A549 (cell line): ENCODE measurements at regions not wholly inside any gene's neighbourhood (a gene's known extent, or its start where the extent isn't known, plus 50 kb on each side); places are given as distances from the start of the nearest gene placed in this dataset.

Experiments
- ATAC-seq, 2 experiments: fragments of 200-7000 bp in 1 of 2; fragments of >200 bp in 1 of 2; cut with Nextera tagmentation in 1 of 2; cut with Tn5 transposase in 1 of 2; 3 replicates each; pipeline versions ENCODE4 v1.8.0 to v1.9.1; 2018 to 2020; ENCODE audit warnings: mild to moderate bottlenecking in 1 of 2, moderate library complexity in 1 of 2
- CTCF ChIA-PET: fragments of 300-600 bp; sonication (Branson Sonifier 250); formaldehyde crosslinking; extraction: SDS; loops from one replicate; lab custom pipeline; 2021; ENCODE audit warnings: antibody characterized with exemption, inconsistent platforms; lab: Yijun Ruan, JAX
- POLR2A ChIA-PET: fragments of 350-600 bp; formaldehyde crosslinking; extraction: SDS; loops from one replicate; lab custom pipeline; 2021; ENCODE audit warnings: antibody characterized with exemption, inconsistent platforms; lab: Yijun Ruan, JAX
- DNase-seq, 2 experiments: peaks; one replicate each; pipeline versions ENCODE4 v3.0.0 to v3.0.0-alpha.2; 2011 to 2016; ENCODE audit warnings: low read depth in 1 of 2, low spot score in 1 of 2
- FAIRE-seq: peaks from 2 replicates; lab custom pipeline; 2011; peaks lifted over from hg19 to GRCh38; lab: Jason Lieb, UNC
- H3K27ac ChIP-seq, 2 experiments: fragments of >200 bp; sonication (Bioruptor Twin); formaldehyde crosslinking; 3 replicates each; pipeline ENCODE4 v1.5.1; 2016 to 2017
- H3K4me1 ChIP-seq: fragments of >200 bp; sonication (Bioruptor Twin); formaldehyde crosslinking; 3 replicates; pipeline ENCODE4 v1.6.1; 2016
- H3K4me2 ChIP-seq: fragments of >200 bp; sonication (Bioruptor Twin); formaldehyde crosslinking; 3 replicates; pipeline ENCODE4 v1.6.1; 2016
- H3K4me3 ChIP-seq: fragments of >200 bp; sonication (Bioruptor Twin); formaldehyde crosslinking; 3 replicates; pipeline ENCODE4 v1.5.1; 2016
- H3K9me3 ChIP-seq: fragments of >200 bp; sonication (Bioruptor Twin); formaldehyde crosslinking; 3 replicates; pipeline ENCODE4 v1.6.1; 2016
- ATOH8 ChIP-seq: fragments of 250-450 bp; sonication (Bioruptor Pico); IDR thresholded peaks from 2 replicates; pipeline ENCODE4 v1.5.0; 2020; ENCODE audit warnings: low read depth, mild to moderate bottlenecking, moderate library complexity
- BHLHE40 ChIP-seq: IDR thresholded peaks from 2 replicates; pipeline ENCODE4 v1.6.1; 2012; ENCODE audit warnings: low read depth, low read length, inconsistent platforms
- CHD2 ChIP-seq: fragments of 150-350 bp; IDR thresholded peaks from 2 replicates; pipeline ENCODE4 v1.6.1; 2014; ENCODE audit warnings: low read length; ENCODE audit not compliant: partially characterized antibody
- CTCF ChIP-seq: fragments of >200 bp; sonication (Bioruptor Twin); formaldehyde crosslinking; IDR thresholded peaks from 3 replicates; pipeline ENCODE4 v1.5.1; 2016
- E2F6 ChIP-seq: IDR thresholded peaks from 2 replicates; pipeline ENCODE4 v1.6.1; 2012; ENCODE audit warnings: low read depth, borderline replicate concordance
- ESRRA ChIP-seq: fragments of 150-350 bp; IDR thresholded peaks from 2 replicates; pipeline ENCODE4 v1.6.1; 2014; ENCODE audit warnings: mild to moderate bottlenecking, low read length, borderline replicate concordance
- GATA3 ChIP-seq: IDR thresholded peaks from 2 replicates; pipeline ENCODE4 v1.6.1; 2012; ENCODE audit warnings: borderline replicate concordance
- HMGXB4 ChIP-seq: fragments of 250-450 bp; sonication (Bioruptor Pico); IDR thresholded peaks from 2 replicates; pipeline ENCODE4 v1.5.0; 2021; ENCODE audit warnings: mild to moderate bottlenecking, moderate library complexity, borderline replicate concordance
- HOXB5 ChIP-seq: fragments of 250-450 bp; sonication (Bioruptor Pico); IDR thresholded peaks from 2 replicates; pipeline ENCODE4 v1.5.0; 2020; ENCODE audit warnings: mild to moderate bottlenecking, moderate library complexity
- JUN ChIP-seq, 2 experiments: fragments of >200 bp; sonication (Bioruptor Twin); formaldehyde crosslinking; IDR thresholded peaks; 2 replicates in 1 of 2; 3 replicates in 1 of 2; pipeline ENCODE4 v1.6.1; 2016 to 2017
- MAFK ChIP-seq: fragments of 450-650 bp; IDR thresholded peaks from 2 replicates; pipeline ENCODE4 v1.6.1; 2014; ENCODE audit not compliant: partially characterized antibody
- MAZ ChIP-seq: fragments of 150-350 bp; IDR thresholded peaks from 2 replicates; pipeline ENCODE4 v1.6.1; 2014; ENCODE audit warnings: antibody characterized with exemption, low read depth, low read length, borderline replicate concordance
- POLR2AphosphoS2 ChIP-seq: conservative IDR thresholded peaks from 2 replicates; pipeline ENCODE4 v1.6.1; 2012; ENCODE audit warnings: low read length, improper control_type of control experiment, inconsistent platforms
- RARB ChIP-seq: fragments of 250-450 bp; sonication (Bioruptor Pico); IDR thresholded peaks from 2 replicates; pipeline ENCODE4 v1.8.0; 2021; ENCODE audit warnings: mild to moderate bottlenecking, moderate library complexity
- REST ChIP-seq: fragments of 200-600 bp; sonication (generic); IDR thresholded peaks from 2 replicates; pipeline ENCODE4 v1.6.1; 2016; ENCODE audit warnings: antibody characterized with exemption, mild to moderate bottlenecking, moderate library complexity
- TFCP2L1 ChIP-seq: fragments of 250-450 bp; sonication (Bioruptor Pico); IDR thresholded peaks from 2 replicates; pipeline ENCODE4 v1.5.0; 2021; ENCODE audit warnings: mild to moderate bottlenecking
- ZFP36 ChIP-seq: fragments of 450-650 bp; IDR thresholded peaks from 2 replicates; pipeline ENCODE4 v1.6.1; 2014; ENCODE audit warnings: borderline replicate concordance; ENCODE audit not compliant: partially characterized antibody
- ZSCAN20 ChIP-seq: fragments of 250-450 bp; sonication (Bioruptor Pico); IDR thresholded peaks from 2 replicates; pipeline ENCODE4 v1.8.0; 2022; ENCODE audit warnings: mild to moderate bottlenecking, moderate library complexity
- WGBS: methylation state at CpG from one replicate; pipeline ENCODE4 v1.1.6; 2017; ENCODE audit errors: missing lambda C conversion rate; 5-methylcytosine and 5-hydroxymethylcytosine counted together

- ATAC-seq = no peak
- ChIA-PET POLR2A (no interaction called here), CTCF (no interaction called here)
- Histone ChIP-seq H3K9me3 (peaks cover 5% of the 10 kb centered on the region; the same call in 2 of the 3 replicates), H3K4me3 (no peak overlapping the region), H3K4me2 (no peak overlapping the region), H3K4me1 (no peaks in the 10 kb centered on the region), H3K27ac (no peak overlapping the region)
- no peak for DNase-seq
- no peak for FAIRE-seq
- 49% methylated on average over 5 of the region's 5 CpGs for WGBS
- TF ChIP-seq MAZ (no peak), MAFK (no peak), ESRRA (no peak), CTCF (no peak), HMGXB4 (CRISPR knock-in tag) (no peak), RARB (CRISPR knock-in tag) (no peak)
Observed at GRCh38 chr3:106533093-106533787, 664.4 kb upstream of the CBLB start.

- FAIRE-seq (no peak), ATAC-seq (no peak), DNase-seq (no peak)
- TF ChIP-seq TFCP2L1 (CRISPR knock-in tag) (no peak), E2F6 (no peak), BHLHE40 (no peak), JUN (IDR thresholded peaks at IDR 0.05) (no peak), HOXB5 (no peak)
- Histone ChIP-seq H3K9me3 (peaks cover 5% of the 10 kb centered on the region; the same call in 2 of the 3 replicates), H3K4me3 (no peak overlapping the region), H3K4me2 (no peak overlapping the region), H3K27ac (no peak overlapping the region), H3K4me1 (no peaks in the 10 kb centered on the region)
- ChIA-PET POLR2A (no interaction called here), CTCF (no interaction called here)
Observed at GRCh38 chr3:106533788-106534160, 665.0 kb upstream of the CBLB start.

GRCh38 chr3:106534206-106534605 is 665.4 kb upstream of the CBLB start:
- Histone ChIP-seq H3K9me3 (peaks cover 5% of the 10 kb centered on the region; the same call in 2 of the 3 replicates), H3K4me3 (no peak overlapping the region), H3K4me2 (no peak overlapping the region), H3K27ac (no peak overlapping the region), H3K4me1 (no peaks in the 10 kb centered on the region)
- ATAC-seq = no peak
- no peak for DNase-seq
- TF ChIP-seq ATOH8 (CRISPR knock-in tag) (no peak), ZSCAN20 (no peak), HMGXB4 (CRISPR knock-in tag) (no peak), CHD2 (no peak), ZFP36 (no peak), POLR2AphosphoS2 (no peak), TFCP2L1 (CRISPR knock-in tag) (no peak), REST (no peak), GATA3 (no peak)
- 77% methylated on average over 6 of the region's 9 CpGs for WGBS
- FAIRE-seq = no peak
- POLR2A ChIA-PET = no interaction called here
- CTCF ChIA-PET = no interaction called here
